A549 (cell line): ENCODE measurements at regions not wholly inside any gene's neighbourhood (a gene's known extent, or its start where the extent isn't known, plus 50 kb on each side); places are given as distances from the start of the nearest gene placed in this dataset.

Experiments
- CBX2 ChIP-seq: fragments of 200-600 bp; sonication (generic); IDR thresholded peaks from 2 replicates; pipeline ENCODE4 v1.6.1; 2016; ENCODE audit warnings: low read depth, mild to moderate bottlenecking, borderline replicate concordance
- CHD4 ChIP-seq: fragments of 200-600 bp; sonication (generic); IDR thresholded peaks from 2 replicates; pipeline ENCODE4 v1.6.1; 2016; ENCODE audit warnings: antibody characterized with exemption, mild to moderate bottlenecking, borderline replicate concordance
- CTCF ChIP-seq: fragments of >200 bp; sonication (Bioruptor Twin); formaldehyde crosslinking; IDR thresholded peaks from 3 replicates; pipeline ENCODE4 v1.5.1; 2016
- EHF ChIP-seq: fragments of 250-450 bp; sonication (Bioruptor Pico); IDR thresholded peaks from 2 replicates; pipeline ENCODE4 v1.5.0; 2020; ENCODE audit warnings: mild to moderate bottlenecking
- JUNB ChIP-seq: fragments of >200 bp; sonication (Bioruptor Twin); formaldehyde crosslinking; IDR thresholded peaks from 2 replicates; pipeline ENCODE4 v1.6.1; 2016
- PHF8 ChIP-seq: fragments of 200-600 bp; sonication (generic); IDR thresholded peaks from 2 replicates; pipeline ENCODE4 v1.6.1; 2016; ENCODE audit warnings: low read depth, mild to moderate bottlenecking, antibody characterized with exemption, moderate library complexity, borderline replicate concordance
- POLR2A ChIP-seq: IDR thresholded peaks from 2 replicates; pipeline ENCODE4 v1.6.1; 2012; ENCODE audit warnings: mild to moderate bottlenecking, low read length
- RAD21 ChIP-seq, 2 experiments: fragments of >200 bp in 1 of 2; sonication (Bioruptor Twin) in 1 of 2; formaldehyde crosslinking in 1 of 2; IDR thresholded peaks in 1 of 2; conservative IDR thresholded peaks in 1 of 2; 2 replicates in 1 of 2; 3 replicates in 1 of 2; pipeline ENCODE4 v1.6.1; 2012 to 2018; ENCODE audit warnings: inconsistent platforms in 1 of 2
- SMC3 ChIP-seq: fragments of >200 bp; sonication (Bioruptor Twin); formaldehyde crosslinking; IDR thresholded peaks from 3 replicates; pipeline ENCODE4 v1.6.1; 2018; ENCODE audit warnings: inconsistent platforms
- ZFP36 ChIP-seq: fragments of 450-650 bp; IDR thresholded peaks from 2 replicates; pipeline ENCODE4 v1.6.1; 2014; ENCODE audit warnings: borderline replicate concordance; ENCODE audit not compliant: partially characterized antibody

GRCh38 chr13:55550624-55551023 lies 1590.1 kb upstream of the PRR20A start:
- TF ChIP-seq SMC3 (no peak), EHF (CRISPR knock-in tag) (no peak), POLR2A (no peak), PHF8 (no peak), RAD21 (conservative IDR thresholded peaks at IDR 0.05 in 1 of 2, IDR thresholded peaks at IDR 0.05 in 1 of 2) (no peak), CBX2 (no peak), ZFP36 (peak; percentile 11), CTCF (no peak), JUNB (no peak), CHD4 (no peak)
